ENCODE measurements at regions not wholly inside any gene's neighbourhood (a gene's known extent, or its start where the extent isn't known, plus 50 kb on each side); places are given as distances from the start of the nearest gene placed in this dataset.

- Histone ChIP-seq H3K4me1 (ENCODE audit: insufficient read depth) (no peaks in the 10 kb centered on the region), H3K4me3 (no peak overlapping the region), H3K27me3 (no peaks in the 10 kb centered on the region), H2AFZ (no peak overlapping the region), H3K9me2 (replicated peaks; ENCODE audit: insufficient read depth) (no peaks in the 10 kb centered on the region), H3K79me2 (no peaks in the 10 kb centered on the region), H3K36me3 (replicated peaks; ENCODE audit: insufficient read depth, low read depth) (no peaks in the 10 kb centered on the region), H3K9me3 (ENCODE audit: low read depth) (no peaks in the 10 kb centered on the region), H3K27ac (no peak overlapping the region), H3K4me2 (no peak overlapping the region), H4K20me1 (ENCODE audit: insufficient read depth, poor library complexity, severe bottlenecking) (no peaks in the 10 kb centered on the region)
- no peak for DNase-seq (ENCODE audit: low spot score)
- TF ChIP-seq CTCF (IDR thresholded peaks at IDR 0.05; ENCODE audit: poor library complexity) = no peak
- no peak for TF ChIP-seq EZH2phosphoT487 (IDR thresholded peaks at IDR 0.05; ENCODE audit: low read depth, severe bottlenecking, unreplicated experiment)
- no peak for TF ChIP-seq EZH2 (IDR thresholded peaks at IDR 0.05; ENCODE audit: borderline replicate concordance)
- WGBS (ENCODE audit: low lambda C conversion rate, missing lambda C conversion rate) = 55% methylated on average over 3 of the region's 3 CpGs
Measured at GRCh38 chr12:77163074-77164038, 98.0 kb upstream of the E2F7 start.

DNA sequence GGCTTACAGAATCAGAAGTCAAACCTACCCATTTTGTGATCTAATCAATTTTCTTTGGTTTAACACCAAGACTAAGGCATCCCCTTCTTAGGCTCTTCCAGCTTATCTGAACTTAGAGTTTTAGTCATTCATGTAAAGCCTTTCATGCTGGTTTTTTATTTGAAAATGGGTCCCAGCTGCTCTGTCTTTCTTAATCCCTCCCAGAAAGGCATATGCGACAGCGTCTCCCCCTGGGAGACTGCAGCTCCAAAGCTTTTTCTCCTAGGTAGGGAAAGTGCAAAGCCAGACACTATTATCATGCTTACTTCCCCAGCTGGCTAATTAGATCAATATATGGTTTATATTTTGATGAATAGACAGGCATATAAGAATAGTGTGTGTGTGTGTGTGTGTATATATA is 96.6 kb upstream of the E2F7 start:
- H3K4me1 ChIP-seq (ENCODE audit: insufficient read depth) = no peaks in the 10 kb centered on the region
- no peak overlapping the region for H2AFZ ChIP-seq
- WGBS (ENCODE audit: low lambda C conversion rate, missing lambda C conversion rate) = 18% methylated on average over 2 of the region's 2 CpGs
- no peak overlapping the region for H3K4me3 ChIP-seq
- no peaks in the 10 kb centered on the region for H3K36me3 ChIP-seq (replicated peaks; ENCODE audit: insufficient read depth, low read depth)
- no peak overlapping the region for H3K4me2 ChIP-seq
- TF ChIP-seq EZH2 (IDR thresholded peaks at IDR 0.05; ENCODE audit: borderline replicate concordance) (no peak), CTCF (IDR thresholded peaks at IDR 0.05; ENCODE audit: poor library complexity) (no peak), EZH2phosphoT487 (IDR thresholded peaks at IDR 0.05; ENCODE audit: low read depth, severe bottlenecking, unreplicated experiment) (no peak)
- H3K27me3 ChIP-seq = no peaks in the 10 kb centered on the region
- no peak for DNase-seq (ENCODE audit: low spot score)
- no peaks in the 10 kb centered on the region for H3K9me3 ChIP-seq (ENCODE audit: low read depth)
- H3K79me2 ChIP-seq = no peaks in the 10 kb centered on the region
- H3K27ac ChIP-seq = no peak overlapping the region
- H4K20me1 ChIP-seq (ENCODE audit: insufficient read depth, poor library complexity, severe bottlenecking) = no peaks in the 10 kb centered on the region
- no peaks in the 10 kb centered on the region for H3K9me2 ChIP-seq (replicated peaks; ENCODE audit: insufficient read depth)

DNA sequence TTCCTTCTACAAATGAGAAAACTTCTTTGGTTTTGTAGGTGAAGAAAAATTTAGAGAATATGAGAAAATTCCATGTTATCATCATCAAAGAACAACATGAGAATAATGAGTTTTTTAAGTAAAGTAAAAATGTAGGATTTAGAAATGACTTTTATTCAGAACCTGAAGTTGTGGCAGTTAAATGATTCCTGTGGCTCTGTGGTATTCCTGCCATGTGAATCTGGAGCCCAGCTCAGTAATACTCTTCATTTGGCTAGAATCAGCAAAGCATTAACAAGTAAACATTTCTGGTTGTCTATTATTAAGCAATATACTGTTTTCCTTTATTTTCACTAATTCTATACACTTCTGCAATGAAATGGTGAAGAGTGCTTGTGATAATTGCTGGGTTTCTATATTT is 95.6 kb upstream of the E2F7 start:
- H3K79me2 ChIP-seq = no peaks in the 10 kb centered on the region
- no peaks in the 10 kb centered on the region for H3K9me3 ChIP-seq (ENCODE audit: low read depth)
- H3K4me1 ChIP-seq (ENCODE audit: insufficient read depth) = no peaks in the 10 kb centered on the region
- no peaks in the 10 kb centered on the region for H3K36me3 ChIP-seq (replicated peaks; ENCODE audit: insufficient read depth, low read depth)
- no peak for DNase-seq (ENCODE audit: low spot score)
- H4K20me1 ChIP-seq (ENCODE audit: insufficient read depth, poor library complexity, severe bottlenecking) = no peaks in the 10 kb centered on the region
- H2AFZ ChIP-seq = no peak overlapping the region
- H3K9me2 ChIP-seq (replicated peaks; ENCODE audit: insufficient read depth) = no peaks in the 10 kb centered on the region
- H3K27me3 ChIP-seq = no peaks in the 10 kb centered on the region
- no peak overlapping the region for H3K27ac ChIP-seq
- H3K4me3 ChIP-seq = no peak overlapping the region
- no peak overlapping the region for H3K4me2 ChIP-seq
- TF ChIP-seq CTCF (IDR thresholded peaks at IDR 0.05; ENCODE audit: poor library complexity) = no peak
- no peak for TF ChIP-seq EZH2phosphoT487 (IDR thresholded peaks at IDR 0.05; ENCODE audit: low read depth, severe bottlenecking, unreplicated experiment)
